ENCODE measurements at regions not wholly inside any gene's neighbourhood (a gene's known extent, or its start where the extent isn't known, plus 50 kb on each side); places are given as distances from the start of the nearest gene placed in this dataset.

- intact Hi-C loops (cut with DNase I; ENCODE audit: low total_unique reads): no loop called here
- 64 to 92% methylated on average over 6 to 11 of the region's 11 CpGs for WGBS, 2 donors (ENCODE audit: low coverage in 1 of 2)
- DNase-seq: no peak
- Histone ChIP-seq H3K27me3 (no peaks in the 10 kb centered on the region), H3K4me1 (no peaks in the 10 kb centered on the region), H3K27ac (no peak overlapping the region), H3K4me3 (no peak overlapping the region), H3K36me3 (no peaks in the 10 kb centered on the region), H3K9me3 (no peaks in the 10 kb centered on the region)
- no peak for TF ChIP-seq EP300 (IDR thresholded peaks at IDR 0.05; ENCODE audit: low read depth)
- no peak for TF ChIP-seq POLR2A (IDR thresholded peaks at IDR 0.05)
- no peak for TF ChIP-seq CTCF (IDR thresholded peaks at IDR 0.05)
- TF ChIP-seq POLR2AphosphoS5 (IDR thresholded peaks at IDR 0.05): no peak
- in situ Hi-C loops (cut with MboI; ENCODE audit: low pct_ligation_motif_present in 1 of 4, low pct_unique_long_range_greater_than_20kb in 1 of 4, low sequenced_read_pairs in 3 of 4): no loop called here
Observed at GRCh38 chr20:24802286-24802820, 146.7 kb upstream of the CST7 start.

GRCh38 chr20:24804481-24805206 is 144.4 kb upstream of the CST7 start:
- Histone ChIP-seq H3K4me1 (no peaks in the 10 kb centered on the region), H3K4me3 (no peak overlapping the region), H3K9me3 (no peaks in the 10 kb centered on the region), H3K27me3 (no peaks in the 10 kb centered on the region), H3K36me3 (no peaks in the 10 kb centered on the region), H3K27ac (no peak overlapping the region)
- intact Hi-C loops (cut with DNase I; ENCODE audit: low total_unique reads) (no loop called here), in situ Hi-C loops (cut with MboI; ENCODE audit: low pct_ligation_motif_present in 1 of 4, low pct_unique_long_range_greater_than_20kb in 1 of 4, low sequenced_read_pairs in 3 of 4) (no loop called here)
- TF ChIP-seq CTCF (IDR thresholded peaks at IDR 0.05) (no peak), POLR2AphosphoS5 (IDR thresholded peaks at IDR 0.05) (no peak), POLR2A (IDR thresholded peaks at IDR 0.05) (no peak), EP300 (IDR thresholded peaks at IDR 0.05; ENCODE audit: low read depth) (no peak)
- no peak for DNase-seq
- 83 to 87% methylated on average over 1 to 16 of the region's 16 CpGs for WGBS, 2 donors (ENCODE audit: low coverage in 1 of 2)

GRCh38 chr20:24805456-24806238 is 143.4 kb upstream of the CST7 start:
- in situ Hi-C loops (cut with MboI; ENCODE audit: low pct_ligation_motif_present in 1 of 4, low pct_unique_long_range_greater_than_20kb in 1 of 4, low sequenced_read_pairs in 3 of 4): no loop called here
- no peak for DNase-seq
- Histone ChIP-seq H3K9me3 (no peaks in the 10 kb centered on the region), H3K36me3 (no peaks in the 10 kb centered on the region), H3K27me3 (no peaks in the 10 kb centered on the region), H3K27ac (no peak overlapping the region), H3K4me3 (no peak overlapping the region), H3K4me1 (no peaks in the 10 kb centered on the region)
- 84% methylated on average over 11 of the region's 11 CpGs; no CpG with 5 or more reads in 1 of the 2 donors for WGBS, 2 donors (ENCODE audit: low coverage in 1 of 2)
- TF ChIP-seq POLR2A (IDR thresholded peaks at IDR 0.05) (no peak), EP300 (IDR thresholded peaks at IDR 0.05; ENCODE audit: low read depth) (no peak), POLR2AphosphoS5 (IDR thresholded peaks at IDR 0.05) (no peak), CTCF (IDR thresholded peaks at IDR 0.05) (no peak)
- intact Hi-C loops (cut with DNase I; ENCODE audit: low total_unique reads): no loop called here

Data from transverse colon (tissue), 4 donors.